HG02870 (cell line): ENCODE measurements at regions not wholly inside any gene's neighbourhood (a gene's known extent, or its start where the extent isn't known, plus 50 kb on each side); places are given as distances from the start of the nearest gene placed in this dataset.

Source experiments
- ATAC-seq: cut with Tn5 transposase; IDR thresholded peaks from one replicate; pipeline ENCODE4 v1.9.1; 2021; ENCODE audit warnings: mild to moderate bottlenecking, moderate library complexity; ENCODE audit not compliant: unreplicated experiment

DNA sequence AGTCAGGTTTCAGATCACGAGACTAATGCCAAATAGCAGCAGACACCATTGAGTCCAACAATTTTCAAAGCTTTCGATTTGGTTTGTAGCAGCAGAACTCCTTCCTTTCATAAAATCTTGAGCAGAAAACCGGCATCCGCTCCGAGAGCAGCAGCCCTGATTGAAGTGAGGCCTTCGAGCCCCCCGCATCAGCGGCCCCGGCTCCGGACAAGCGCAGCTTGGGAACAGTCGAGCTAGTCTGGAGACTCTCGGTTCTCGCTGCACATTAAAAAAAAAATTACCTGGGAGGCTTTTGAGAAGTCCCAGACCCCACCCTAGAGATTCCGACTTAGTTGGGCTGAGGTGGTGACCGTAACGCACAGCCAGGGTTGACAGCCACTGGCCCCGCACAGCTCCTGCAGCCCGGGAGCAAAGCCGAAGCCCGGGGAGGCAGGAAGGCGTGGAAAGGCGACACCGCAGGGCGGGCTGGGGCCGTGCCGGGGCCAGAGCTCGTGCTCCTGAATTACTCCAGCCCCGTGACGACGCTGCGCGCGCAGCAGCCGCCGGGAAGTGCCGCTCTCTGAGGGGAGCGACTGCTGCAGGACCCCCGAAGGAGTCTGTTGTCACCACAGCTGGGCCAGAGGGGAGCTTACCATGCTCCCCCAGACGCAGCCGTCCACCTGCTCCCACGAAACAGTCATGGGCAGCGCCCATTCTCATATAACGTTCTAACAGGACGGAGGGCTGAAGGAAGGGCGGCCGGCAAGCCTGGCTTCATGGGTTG, 57.8 kb downstream of the SPATA19 start:
- no peak for ATAC-seq

DNA sequence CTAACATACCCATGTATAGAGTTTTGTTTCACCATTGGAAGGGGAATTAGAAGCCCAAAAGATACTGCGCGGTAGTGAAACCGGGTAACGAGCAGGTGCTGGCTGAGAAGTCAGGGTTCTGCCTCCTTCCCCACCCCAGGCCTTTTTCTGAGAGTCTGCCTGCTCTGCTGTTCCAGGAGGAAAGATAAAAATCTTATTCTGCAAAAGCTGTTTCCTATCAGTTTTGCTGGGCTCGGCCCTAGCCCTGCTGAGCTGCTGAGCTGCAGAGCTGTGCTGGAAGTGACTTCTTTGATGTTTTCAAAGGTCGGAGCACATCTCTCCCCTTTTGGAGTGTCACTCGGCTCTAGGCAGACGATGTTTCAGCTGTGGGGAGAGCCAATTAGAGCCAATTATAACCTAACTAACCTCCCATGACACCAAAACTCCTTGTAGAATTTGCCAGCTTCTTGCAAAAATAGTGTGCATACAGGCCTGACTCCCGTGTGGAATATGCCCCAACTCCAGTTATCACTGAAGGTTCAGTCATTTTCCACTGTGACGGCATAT, 59.4 kb downstream of the SPATA19 start:
- ATAC-seq = no peak

DNA sequence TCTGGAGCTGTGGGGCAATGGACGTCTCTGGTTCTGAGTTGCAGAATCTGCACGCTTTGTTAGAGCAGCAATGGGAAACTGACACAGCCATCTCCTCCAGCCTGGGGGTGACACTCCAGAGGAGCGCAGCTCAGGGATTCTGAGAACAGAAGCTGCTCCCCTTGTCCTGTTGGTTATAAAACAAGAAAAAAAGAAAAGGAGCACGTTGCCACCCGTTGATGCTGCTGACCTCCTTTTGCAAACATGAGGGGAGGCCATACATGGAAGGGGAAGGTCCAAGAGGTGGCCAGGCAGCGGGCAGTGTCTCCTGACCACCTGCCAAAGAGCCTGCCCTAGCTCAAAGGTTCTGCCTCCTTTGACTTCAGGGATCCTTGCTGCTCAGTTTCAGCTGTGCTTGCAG, 61.0 kb downstream of the SPATA19 start:
- no peak for ATAC-seq

DNA sequence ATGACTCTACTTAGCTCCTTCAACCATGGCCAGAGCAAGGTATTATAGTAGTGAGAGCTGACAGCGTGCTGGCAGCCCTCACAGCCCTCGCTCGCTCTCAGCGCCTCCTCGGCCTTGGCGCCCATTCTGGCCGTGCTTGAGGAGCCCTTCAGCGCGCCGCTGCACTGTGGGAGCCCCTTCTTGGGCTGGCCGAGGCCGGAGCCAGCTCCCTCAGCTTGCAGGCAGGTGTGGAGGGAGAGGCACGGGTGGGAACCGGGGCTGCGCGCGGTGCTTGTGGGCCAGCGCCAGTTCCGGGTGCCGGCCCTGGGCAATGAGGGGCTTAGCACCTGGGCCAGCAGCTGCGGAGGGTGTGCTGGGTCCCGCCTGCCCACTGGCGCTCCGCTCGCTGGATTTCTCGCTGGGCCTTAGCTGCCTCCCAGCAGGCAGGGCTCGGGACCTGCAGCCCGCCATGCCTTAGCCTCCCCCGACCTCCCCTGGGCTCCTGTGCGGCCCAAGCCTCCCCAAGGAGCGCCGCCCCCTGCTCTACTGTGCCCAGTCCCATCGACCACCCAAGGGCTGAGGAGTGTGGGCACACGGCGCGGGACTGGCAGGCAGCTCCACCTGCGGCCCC, 63.1 kb downstream of the SPATA19 start:
- no peak for ATAC-seq

DNA sequence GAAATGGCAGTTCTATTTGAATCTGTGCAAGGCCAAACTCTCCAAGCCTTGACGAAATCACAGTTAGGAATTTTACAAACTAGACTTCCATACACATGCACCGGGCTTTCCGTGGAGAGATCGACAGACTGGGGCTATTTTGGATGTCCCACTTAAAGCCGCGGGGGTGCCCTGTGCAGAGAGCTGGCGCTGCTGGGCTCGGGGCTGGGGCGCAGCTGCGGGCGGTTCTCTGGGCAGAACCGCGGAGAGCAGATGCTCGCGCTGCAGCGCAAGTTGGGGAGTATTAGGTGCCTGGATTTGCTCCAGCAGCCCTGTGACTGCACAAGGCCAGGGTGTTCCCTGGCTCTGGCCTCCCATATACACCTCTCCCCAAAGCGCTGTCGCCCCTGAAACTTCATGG, 67.2 kb downstream of the SPATA19 start:
- ATAC-seq = no peak

DNA sequence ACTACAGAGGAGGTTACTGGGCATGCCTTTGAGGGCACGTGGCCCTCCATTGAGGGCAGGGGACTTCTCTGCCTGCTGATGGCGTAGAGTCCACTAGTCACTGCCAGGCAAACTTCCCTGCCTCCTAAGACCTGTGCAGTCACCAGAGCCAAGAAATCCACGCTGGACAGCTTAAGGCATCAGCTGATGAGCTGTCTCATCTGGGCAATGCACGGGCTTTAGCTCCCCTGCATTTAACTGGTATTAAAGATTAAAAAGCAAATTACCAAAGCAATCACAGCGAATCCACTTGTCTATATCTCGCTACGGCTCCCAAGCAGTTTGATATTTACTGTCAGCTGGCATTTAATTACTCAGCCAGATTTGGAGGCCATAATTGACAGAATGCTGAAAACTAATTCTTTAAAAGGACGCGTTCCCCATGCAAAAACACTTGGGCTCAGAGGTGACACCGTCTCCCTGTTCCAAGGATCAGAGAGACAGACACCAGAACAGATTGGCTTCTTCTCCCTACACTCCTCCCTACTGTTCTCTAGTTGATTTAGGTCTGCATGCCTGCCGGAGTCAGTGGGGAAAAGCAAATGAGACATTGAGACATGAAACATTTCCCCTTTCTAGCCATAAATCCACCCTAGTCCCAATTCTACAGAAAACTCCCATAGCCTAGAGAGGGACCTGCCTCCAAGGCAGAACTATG, 68.5 kb downstream of the SPATA19 start:
- ATAC-seq = no peak

DNA sequence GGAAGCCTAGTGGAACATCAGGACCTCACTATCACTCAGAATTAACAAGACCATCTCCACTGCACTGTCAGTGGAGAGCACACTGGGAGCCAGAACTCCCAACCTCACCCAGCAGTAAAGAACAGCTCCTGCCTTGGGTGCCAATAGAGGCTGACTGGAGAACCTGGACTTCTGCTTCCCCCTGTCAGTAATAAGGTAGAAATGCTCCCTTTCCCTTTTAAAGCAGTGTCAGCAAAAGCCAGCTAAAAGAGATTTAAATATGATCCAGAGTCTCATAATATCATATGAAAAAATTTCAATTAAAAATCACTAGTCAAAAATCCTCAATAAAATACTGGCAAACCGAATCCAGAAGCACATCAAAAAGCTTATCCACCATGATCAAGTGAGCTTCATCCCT, 82.8 kb downstream of the SPATA19 start:
- no peak for ATAC-seq

DNA sequence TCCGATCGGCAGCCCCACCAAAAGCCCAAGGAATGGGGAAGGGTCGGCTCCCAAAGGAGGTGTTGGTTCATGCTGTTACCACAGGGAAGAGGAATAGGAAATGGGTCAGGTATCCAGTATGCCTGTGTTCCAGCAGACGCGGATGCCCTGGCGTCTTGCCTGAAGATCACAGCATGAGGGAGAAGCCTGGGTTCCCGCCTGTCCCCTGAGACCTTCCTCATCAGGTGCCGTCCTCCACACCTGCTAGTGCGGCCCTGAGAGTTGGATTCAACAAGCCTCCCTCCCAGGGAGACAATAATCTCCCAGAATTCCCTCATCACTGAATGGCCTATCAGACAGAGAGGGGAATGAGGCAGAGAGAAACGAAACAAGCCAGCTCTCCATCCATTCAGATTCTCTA, 92.2 kb downstream of the SPATA19 start:
- ATAC-seq = no peak

DNA sequence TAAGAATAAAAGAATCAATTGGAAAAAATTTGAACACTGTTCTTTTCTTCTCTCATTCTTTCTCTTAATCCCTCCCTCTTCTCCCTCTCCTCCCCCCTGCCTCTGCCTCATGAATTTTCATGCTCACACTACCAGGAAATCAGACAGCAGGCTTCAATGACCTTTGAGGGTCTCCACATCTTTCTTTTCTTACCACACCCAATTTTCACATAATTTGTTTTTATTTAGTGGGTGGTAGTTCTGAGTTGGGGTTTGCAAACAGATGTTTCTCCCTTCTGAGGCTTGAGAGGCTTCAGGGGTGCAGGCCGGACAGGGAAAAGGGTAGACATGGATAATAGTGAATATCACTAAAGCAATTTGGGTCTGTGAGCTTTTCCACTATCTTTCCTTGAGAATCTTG, 95.5 kb downstream of the SPATA19 start:
- ATAC-seq = no peak

DNA sequence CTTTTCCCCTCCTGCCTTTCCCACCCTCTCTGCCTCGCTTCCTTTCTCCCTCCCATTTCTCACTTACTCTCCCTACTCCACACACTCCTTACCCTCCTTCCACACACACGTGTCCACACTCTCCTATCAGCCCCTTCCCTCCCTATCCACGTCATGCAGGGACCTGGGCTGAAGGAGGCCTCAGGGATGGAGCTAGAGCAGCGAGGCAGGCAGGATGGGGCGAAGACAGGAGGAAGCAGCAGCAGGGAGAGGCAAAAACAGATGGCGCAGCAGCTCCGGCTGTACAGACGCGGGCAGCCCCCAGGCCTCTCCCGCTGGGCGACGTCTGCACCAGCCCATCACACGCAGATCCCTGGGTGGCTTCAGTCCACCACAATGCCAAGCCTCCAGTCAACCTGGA, 97.9 kb downstream of the SPATA19 start:
- no peak for ATAC-seq

DNA sequence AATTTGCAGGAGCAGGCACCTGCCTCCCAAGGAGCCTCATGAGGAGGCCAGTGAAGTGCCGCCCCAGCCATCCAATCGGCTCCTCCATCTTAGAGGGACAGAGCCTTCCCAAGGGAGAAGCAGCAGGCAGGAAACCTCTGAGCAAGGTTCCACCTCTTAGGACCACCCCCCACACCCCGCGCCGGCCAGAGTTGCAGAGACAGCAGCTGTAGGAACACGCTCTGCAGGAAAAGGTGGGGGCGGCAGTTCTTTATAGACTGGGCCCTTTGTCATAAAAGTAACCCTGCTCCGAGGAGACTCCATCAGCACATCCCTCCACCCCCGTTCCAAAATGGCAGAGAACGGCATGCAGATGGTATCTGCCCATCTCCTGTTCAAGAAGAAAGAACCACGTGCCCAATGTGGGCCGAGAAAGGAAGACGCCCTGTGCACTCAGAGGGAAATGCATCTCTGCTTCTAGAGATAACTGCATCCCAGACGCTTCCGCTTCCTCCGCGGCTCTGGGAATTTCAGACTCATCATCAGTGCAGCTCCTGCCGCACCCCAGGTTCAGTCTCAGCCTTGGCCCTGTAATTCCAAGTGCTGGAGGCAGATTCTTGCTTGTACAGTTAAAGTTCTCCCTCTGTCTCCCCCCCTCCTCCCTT, 98.5 kb downstream of the SPATA19 start:
- ATAC-seq = no peak

DNA sequence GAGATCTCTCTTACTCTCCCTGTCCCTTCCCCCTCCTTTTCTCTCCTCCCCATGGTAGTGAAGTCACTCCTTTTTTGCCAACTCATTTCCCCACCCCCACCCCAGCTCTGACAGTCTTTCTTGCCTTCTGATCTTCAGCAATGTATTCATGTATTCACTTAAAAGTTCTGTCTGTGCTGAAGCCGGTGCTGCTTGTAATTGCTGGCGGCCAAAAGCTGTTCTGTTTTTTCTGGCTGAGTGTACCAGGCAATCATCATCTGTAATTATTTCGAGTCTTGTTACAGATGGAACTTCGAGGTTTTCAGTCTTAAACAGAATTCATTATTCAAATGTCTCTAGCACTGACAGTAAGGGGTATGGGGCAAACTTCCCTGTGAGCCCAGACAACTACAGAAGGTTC, 99.5 kb downstream of the SPATA19 start:
- no peak for ATAC-seq

DNA sequence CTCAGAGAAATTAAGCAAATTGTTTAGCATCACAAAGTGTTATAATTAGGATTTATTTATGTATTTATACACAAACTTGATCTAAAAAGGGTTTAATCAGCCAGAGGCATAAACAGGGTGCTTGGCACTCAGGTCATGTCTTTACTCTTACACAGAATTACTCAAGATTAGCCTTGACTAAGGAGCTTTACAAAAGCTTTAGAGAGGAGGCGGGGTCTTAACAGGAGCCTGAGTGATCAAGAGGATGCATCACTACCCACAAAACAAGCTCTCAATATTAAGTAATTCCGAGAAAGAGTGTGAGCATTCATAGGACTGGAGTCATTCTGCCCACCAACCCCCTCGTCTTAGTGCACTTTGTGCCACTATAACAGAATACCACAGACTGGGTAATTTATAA, 103.0 kb downstream of the SPATA19 start:
- no peak for ATAC-seq

DNA sequence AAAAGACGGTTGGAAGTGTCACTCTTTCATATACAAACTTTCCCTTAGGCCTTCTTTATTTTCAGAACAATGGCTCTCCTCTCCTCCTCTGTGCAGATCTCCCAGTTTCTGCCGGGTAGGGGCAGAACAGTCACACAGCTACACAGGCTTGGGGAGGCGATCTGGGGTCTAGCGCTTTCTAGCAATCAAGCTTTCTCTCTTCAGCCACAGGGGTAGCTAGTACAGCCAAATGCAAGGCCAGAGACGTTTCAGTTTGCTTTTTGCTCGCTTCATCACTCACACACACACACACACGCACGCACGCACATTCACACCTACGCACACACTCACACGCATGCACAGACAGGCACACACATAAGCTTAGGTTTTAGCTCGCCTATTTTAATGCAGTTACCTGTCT, 104.3 kb downstream of the SPATA19 start:
- no peak for ATAC-seq

DNA sequence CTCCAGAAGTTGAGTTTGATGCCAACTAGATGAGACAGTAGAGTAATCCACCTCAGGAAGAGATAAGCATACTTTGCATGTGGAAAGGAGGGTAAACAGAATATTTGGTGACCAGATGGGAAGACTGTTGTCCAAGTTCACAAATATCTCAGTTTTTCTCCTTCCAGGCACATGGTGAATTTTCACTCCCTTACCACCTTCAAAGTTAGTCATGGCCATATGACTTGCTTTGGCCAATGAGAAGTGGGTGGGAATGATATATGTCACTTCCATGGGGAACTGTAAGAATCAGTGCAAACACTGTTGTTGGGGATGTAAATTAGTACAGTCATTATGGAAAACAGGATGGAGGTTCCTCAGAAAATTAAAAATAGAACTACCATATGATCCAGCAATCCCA, 105.8 kb downstream of the SPATA19 start:
- ATAC-seq = no peak

DNA sequence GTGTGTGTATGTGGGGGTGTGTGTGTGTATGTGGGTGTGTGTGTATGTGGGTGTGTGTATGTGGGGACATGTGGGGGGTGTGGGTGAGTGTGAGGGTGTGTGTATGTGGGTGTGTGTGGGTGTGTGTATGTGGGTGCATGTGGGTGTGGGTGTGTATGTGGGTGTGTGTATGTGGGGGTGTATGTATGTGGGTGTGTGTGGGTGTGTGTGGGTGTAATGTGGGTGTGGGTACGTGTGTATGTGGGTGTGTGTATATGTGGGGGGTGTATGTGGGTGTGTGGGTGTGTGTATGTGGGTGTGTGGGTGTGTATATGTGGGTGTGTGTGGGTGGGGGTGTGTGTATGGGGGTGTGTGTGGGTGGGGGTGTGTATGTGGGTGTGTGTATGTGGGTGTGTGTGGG, 106.7 kb downstream of the SPATA19 start:
- ATAC-seq = no peak

DNA sequence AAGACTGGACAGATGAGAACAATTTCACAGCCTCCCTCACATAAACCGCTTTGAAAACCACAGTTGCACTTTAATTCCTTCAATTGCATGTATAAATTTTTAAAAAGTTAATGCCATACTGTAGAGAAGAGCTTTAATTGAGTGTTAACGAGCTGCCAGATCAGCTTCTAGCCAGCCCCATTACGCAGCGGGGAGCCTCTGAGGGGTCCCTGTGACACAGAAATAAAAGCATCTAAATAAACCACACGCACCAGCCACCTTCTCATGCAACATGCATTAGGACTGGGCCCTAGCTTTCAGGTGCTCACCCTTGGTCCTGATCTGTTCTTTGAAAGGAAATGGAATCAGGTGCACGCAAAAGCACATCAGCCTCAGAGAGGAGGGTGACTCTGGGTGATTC, 111.7 kb downstream of the SPATA19 start:
- no peak for ATAC-seq

DNA sequence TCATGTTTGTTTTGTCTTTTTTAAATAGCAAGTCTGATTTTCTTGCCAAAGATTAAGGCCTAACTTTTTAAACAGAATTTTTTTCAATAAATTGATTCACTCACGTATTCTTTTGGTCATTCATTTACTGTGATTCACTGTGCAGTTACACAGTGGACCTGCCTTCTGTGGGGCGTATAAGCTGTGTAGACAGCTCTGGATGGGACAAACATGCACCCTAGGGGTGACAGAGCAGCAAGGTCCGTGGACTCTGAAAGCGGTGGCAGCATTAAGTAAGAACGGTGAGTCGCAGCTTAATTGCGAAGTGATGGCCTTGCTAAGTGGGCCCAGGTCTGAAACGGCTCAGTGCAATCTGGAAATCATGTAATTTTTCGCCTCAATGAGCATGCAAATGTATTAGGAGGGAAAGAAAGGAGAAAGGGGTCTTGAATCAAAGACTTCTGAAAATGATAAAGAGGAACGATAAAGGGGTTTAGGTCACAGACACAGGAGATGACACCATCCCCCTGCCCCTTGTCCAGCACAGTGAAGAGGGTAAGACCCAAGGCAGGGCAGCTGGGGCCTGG, 113.1 kb downstream of the SPATA19 start:
- no peak for ATAC-seq

DNA sequence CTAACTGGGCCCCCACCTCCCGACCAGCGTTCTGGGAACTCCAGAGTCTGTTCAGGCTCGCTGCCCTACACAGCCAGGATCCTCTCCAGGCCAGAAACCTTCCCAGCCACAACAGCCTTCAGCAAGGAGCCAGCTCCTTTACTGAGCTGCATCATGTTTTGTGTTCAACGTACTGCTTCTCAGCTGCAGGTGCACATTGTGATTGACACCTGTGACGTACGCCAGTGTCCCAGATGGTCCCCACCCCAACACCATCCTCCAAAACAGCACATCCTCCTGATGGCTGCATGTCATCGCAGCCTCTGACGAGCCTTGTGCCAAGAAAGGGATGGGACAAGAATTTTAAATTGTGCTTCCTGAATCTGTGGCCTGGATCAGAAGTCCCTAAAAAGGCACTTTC, 117.5 kb downstream of the SPATA19 start:
- no peak for ATAC-seq

DNA sequence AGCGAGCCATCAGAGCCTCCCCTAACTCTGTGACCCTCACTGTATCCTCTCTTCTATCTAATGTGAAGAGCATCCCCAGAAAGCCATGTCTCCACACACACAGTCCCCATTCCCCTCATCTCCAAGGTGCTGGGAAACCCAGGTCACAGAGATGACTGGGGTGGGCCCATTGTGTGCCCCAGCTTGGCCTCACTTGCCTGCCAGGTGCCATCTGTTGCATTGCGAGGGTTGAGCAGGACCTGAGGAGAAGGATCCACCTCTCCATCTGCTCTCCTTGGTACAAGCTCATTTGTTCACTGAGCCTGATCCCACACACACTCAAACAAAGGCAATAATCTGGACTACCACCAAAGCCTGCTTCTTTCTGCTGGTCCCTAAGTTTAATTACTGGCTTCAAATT, 118.8 kb downstream of the SPATA19 start:
- ATAC-seq = no peak

DNA sequence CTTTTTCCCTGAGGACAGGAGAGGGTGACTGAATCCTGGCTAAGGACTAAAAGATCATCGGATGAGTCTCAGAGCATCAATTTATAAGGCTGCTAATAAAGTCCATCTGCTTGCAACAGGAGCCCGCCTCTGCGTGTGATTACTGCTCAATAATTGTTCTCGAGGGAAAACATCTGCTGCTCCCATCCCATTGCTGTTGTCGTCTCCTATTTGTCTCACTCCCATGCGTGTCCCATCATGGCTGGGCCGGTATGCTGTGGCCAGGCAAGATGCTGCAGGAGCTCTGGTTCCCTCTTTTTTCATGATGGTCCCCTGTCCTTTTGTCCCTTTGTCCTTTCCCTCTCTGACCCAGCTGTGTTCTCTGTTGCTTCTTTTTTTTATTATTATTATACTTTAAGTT, 121.2 kb downstream of the SPATA19 start:
- no peak for ATAC-seq
